ENCODE measurements at regions not wholly inside any gene's neighbourhood (a gene's known extent, or its start where the extent isn't known, plus 50 kb on each side); places are given as distances from the start of the nearest gene placed in this dataset.

DNA sequence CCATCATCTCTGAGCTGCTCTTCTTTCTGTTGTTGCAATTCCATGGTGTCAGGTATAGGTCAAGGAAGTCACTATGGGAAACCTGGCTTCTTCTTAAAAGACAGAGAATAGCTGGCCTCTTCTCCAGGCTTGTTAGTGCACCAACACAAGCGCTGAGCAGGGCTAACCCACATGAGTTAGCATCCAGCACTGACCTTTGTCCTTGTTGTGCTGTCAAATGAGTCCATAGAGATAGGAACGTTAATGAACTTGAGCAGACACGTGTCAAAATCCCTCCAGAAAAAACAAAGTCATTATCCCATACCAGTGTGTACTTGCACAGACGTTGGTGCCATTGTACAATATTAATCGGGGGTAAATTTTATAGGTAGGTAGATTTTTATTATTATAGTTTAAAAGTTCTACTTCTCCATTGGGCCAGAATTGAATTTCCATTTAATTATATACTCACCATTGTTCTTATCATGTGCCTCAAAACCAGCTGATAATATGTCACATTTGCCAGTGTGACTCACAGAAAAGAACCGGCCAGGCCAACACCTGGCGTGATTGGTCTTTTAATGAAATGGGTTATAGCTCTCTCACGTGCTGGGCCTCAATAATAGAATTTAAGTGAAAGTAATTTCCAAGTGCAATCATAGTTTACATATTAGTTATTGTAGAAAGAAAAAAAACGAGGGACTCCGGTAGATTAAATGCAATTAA lies 468.8 kb upstream of the MGMT start:
- intact Hi-C loops (cut with DNase I): no loop called here
- Histone ChIP-seq H3K27ac (no peak overlapping the region), H3K9me3 (no peaks in the 10 kb centered on the region), H3K36me3 (no peaks in the 10 kb centered on the region), H3K4me1 (no peaks in the 10 kb centered on the region), H3K4me3 (no peak overlapping the region), H3K27me3 (no peaks in the 10 kb centered on the region)
- TF ChIP-seq, protein P1, sequence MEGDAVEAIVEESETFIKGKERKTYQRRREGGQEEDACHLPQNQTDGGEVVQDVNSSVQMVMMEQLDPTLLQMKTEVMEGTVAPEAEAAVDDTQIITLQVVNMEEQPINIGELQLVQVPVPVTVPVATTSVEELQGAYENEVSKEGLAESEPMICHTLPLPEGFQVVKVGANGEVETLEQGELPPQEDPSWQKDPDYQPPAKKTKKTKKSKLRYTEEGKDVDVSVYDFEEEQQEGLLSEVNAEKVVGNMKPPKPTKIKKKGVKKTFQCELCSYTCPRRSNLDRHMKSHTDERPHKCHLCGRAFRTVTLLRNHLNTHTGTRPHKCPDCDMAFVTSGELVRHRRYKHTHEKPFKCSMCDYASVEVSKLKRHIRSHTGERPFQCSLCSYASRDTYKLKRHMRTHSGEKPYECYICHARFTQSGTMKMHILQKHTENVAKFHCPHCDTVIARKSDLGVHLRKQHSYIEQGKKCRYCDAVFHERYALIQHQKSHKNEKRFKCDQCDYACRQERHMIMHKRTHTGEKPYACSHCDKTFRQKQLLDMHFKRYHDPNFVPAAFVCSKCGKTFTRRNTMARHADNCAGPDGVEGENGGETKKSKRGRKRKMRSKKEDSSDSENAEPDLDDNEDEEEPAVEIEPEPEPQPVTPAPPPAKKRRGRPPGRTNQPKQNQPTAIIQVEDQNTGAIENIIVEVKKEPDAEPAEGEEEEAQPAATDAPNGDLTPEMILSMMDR (IDR thresholded peaks at IDR 0.05): no peak
- ATAC-seq (no peak), DNase-seq (no peak)

DNA sequence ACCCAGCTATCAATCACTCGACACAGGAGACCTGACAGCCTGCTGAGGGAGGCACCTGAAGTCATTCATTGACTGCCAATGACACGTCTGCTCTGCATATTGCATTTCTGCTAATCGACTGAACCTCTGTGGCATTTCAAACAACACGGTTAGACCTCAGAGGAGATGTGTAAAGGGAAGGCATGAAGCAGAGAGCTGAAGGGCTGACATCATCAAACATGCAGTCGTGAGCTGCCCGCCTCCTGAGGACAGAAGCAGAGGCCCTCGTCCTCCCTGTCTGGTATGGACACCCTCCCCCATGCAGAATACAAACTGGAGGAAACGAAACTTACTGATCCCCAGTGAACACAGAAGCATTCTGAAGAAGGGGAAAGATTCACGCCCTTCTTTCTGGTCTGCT lies 462.6 kb upstream of the MGMT start:
- intact Hi-C loops (cut with DNase I): no loop called here
- no peak for DNase-seq
- Histone ChIP-seq H3K27me3 (peaks cover 5% of the 10 kb centered on the region), H3K9me3 (no peaks in the 10 kb centered on the region), H3K4me3 (no peak overlapping the region), H3K27ac (no peak overlapping the region), H3K36me3 (no peaks in the 10 kb centered on the region), H3K4me1 (no peaks in the 10 kb centered on the region)
- TF ChIP-seq, protein P1 (IDR thresholded peaks at IDR 0.05): no peak
- no peak for ATAC-seq

- H3K27me3 ChIP-seq: peaks cover 5% of the 10 kb centered on the region
- intact Hi-C loops (cut with DNase I): no loop called here
- H3K4me3 ChIP-seq: no peak overlapping the region
- ATAC-seq: no peak
- no peaks in the 10 kb centered on the region for H3K36me3 ChIP-seq
- TF ChIP-seq, protein P1 (IDR thresholded peaks at IDR 0.05): no peak
- H3K9me3 ChIP-seq: no peaks in the 10 kb centered on the region
- H3K4me1 ChIP-seq: no peaks in the 10 kb centered on the region
- H3K27ac ChIP-seq: no peak overlapping the region
- DNase-seq: no peak
Measured at GRCh38 chr10:129005080-129005479, 462.0 kb upstream of the MGMT start.

DNA sequence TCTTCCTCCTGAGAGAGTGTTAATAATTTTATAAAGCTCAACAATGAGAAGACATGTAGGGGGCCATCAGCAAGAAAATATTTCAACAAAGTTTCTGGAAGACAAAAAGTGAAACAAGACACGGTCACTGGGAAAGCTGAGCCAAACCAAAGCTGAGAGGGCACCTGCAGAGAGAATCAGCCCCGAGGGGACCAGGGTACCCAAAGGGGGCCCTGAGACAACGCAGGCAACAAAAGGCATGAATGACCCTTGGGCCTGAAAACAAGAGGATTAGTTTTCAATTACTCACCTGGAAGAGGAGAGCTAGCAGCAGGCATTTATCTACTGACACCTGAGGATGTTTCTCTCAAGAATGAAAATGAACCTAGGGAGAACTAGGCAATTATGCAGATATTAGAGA lies 461.2 kb upstream of the MGMT start:
- H3K27me3 ChIP-seq: peaks cover 5% of the 10 kb centered on the region
- no peaks in the 10 kb centered on the region for H3K4me1 ChIP-seq
- H3K4me3 ChIP-seq: no peak overlapping the region
- DNase-seq (no peak), ATAC-seq (no peak)
- H3K9me3 ChIP-seq: no peaks in the 10 kb centered on the region
- intact Hi-C loops (cut with DNase I): no loop called here
- H3K27ac ChIP-seq: no peak overlapping the region
- TF ChIP-seq, protein P1 (IDR thresholded peaks at IDR 0.05): no peak
- no peaks in the 10 kb centered on the region for H3K36me3 ChIP-seq

- DNase-seq: no peak
- TF ChIP-seq, protein P1 (IDR thresholded peaks at IDR 0.05): no peak
- no peaks in the 10 kb centered on the region for H3K9me3 ChIP-seq
- H3K27me3 ChIP-seq: no peaks in the 10 kb centered on the region
- H3K4me1 ChIP-seq: peaks cover 5% of the 10 kb centered on the region
- H3K36me3 ChIP-seq: no peaks in the 10 kb centered on the region
- H3K4me3 ChIP-seq: no peak overlapping the region
- no peak for ATAC-seq
- intact Hi-C loops (cut with DNase I): no loop called here
- no peak overlapping the region for H3K27ac ChIP-seq
Measured at GRCh38 chr10:129018511-129018910, 448.5 kb upstream of the MGMT start.
